ENCODE measurements at regions not wholly inside any gene's neighbourhood (a gene's known extent, or its start where the extent isn't known, plus 50 kb on each side); places are given as distances from the start of the nearest gene placed in this dataset.
"Not testable (repeated sequence)": the region's sequence is repeated elsewhere in the genome, so short reads cannot be mapped to it uniquely, and the experiment has no call there.

DNA sequence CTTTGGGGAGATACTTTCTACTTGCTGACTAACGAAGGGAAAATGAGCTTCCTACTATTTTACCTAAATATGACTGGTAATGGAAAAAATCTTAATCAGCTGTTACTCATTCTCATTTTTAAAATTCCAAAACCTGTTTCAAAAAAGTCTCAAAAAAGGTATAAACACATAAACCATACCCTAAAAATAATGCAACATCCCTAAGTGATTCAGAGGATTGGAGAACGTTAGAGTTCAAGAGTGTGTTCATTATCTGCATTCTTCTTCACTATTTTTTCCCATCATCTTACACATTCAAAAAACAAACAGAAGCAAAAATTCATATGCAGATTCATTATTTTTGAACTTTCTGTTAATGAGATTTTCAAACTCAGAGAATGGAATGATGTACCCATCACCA lies 150.4 kb upstream of the GNAI1 start:
- no peak for DNase-seq (ENCODE audit: low read depth)
- in situ Hi-C loops (cut with HindIII; ENCODE audit: low sequenced_read_pairs) = no loop called here
- TF ChIP-seq, protein P1, sequence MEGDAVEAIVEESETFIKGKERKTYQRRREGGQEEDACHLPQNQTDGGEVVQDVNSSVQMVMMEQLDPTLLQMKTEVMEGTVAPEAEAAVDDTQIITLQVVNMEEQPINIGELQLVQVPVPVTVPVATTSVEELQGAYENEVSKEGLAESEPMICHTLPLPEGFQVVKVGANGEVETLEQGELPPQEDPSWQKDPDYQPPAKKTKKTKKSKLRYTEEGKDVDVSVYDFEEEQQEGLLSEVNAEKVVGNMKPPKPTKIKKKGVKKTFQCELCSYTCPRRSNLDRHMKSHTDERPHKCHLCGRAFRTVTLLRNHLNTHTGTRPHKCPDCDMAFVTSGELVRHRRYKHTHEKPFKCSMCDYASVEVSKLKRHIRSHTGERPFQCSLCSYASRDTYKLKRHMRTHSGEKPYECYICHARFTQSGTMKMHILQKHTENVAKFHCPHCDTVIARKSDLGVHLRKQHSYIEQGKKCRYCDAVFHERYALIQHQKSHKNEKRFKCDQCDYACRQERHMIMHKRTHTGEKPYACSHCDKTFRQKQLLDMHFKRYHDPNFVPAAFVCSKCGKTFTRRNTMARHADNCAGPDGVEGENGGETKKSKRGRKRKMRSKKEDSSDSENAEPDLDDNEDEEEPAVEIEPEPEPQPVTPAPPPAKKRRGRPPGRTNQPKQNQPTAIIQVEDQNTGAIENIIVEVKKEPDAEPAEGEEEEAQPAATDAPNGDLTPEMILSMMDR (IDR thresholded peaks at IDR 0.05; ENCODE audit: low read depth, low read length, missing control alignments) = no peak
- no peak overlapping the region for H3K4me3 ChIP-seq (ENCODE audit: low read depth, low read length)

DNA sequence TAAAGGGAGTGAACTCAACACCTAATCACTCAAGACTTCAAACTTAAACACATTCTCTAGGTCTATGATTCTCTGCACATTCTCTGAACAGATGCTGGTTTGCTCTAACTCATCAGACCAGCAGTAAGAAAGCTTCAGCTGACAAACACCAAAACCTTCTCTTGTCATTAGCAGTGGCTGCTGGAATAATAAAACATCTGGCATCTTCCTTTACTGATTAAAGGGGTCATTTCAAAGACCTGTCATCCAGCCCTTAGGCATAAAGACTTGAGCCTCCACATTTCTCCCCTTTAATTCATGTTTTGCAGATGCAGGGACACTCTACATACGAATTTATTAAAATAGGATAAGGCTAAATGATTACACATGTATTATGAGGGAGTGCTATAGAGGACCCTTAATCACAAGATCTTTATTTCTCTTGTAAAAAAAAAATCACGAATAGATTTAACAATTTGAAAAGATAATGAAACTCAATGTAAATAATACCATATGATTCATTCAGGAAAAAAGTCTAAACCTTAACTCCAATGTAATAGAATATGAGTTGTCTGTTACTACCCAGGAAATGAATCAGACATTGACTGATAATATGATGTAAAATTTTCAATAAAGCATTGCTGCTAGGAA lies 152.4 kb upstream of the GNAI1 start:
- in situ Hi-C loops (cut with HindIII; ENCODE audit: low sequenced_read_pairs) = no loop called here
- H3K4me3 ChIP-seq (ENCODE audit: low read depth, low read length) = no peak overlapping the region
- DNase-seq (ENCODE audit: low read depth) = no peak
- TF ChIP-seq, protein P1 (IDR thresholded peaks at IDR 0.05; ENCODE audit: low read depth, low read length, missing control alignments) = no peak

DNA sequence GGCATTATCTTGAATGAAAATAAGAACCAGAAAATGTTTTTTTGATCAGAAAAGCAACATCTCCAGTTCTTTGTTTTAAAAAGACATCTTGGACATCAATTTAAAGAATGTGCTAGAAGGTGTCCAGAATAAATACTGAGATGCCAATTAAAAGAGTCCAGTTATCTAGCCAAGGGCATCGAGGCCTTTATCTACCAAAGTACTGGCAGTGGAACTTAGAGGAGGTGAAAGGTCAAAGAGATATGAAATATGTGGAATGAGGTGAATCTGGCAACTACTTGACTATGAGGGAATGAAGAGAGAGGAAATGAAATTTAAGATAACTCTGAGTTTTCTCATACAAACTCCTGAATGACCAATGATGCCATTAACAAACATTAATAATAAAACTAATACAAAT lies 154.3 kb upstream of the GNAI1 start:
- TF ChIP-seq, protein P1 (IDR thresholded peaks at IDR 0.05; ENCODE audit: low read depth, low read length, missing control alignments) = no peak
- DNase-seq (ENCODE audit: low read depth) = no peak
- in situ Hi-C loops (cut with HindIII; ENCODE audit: low sequenced_read_pairs) = no loop called here
- H3K4me3 ChIP-seq (ENCODE audit: low read depth, low read length) = no peak overlapping the region

DNA sequence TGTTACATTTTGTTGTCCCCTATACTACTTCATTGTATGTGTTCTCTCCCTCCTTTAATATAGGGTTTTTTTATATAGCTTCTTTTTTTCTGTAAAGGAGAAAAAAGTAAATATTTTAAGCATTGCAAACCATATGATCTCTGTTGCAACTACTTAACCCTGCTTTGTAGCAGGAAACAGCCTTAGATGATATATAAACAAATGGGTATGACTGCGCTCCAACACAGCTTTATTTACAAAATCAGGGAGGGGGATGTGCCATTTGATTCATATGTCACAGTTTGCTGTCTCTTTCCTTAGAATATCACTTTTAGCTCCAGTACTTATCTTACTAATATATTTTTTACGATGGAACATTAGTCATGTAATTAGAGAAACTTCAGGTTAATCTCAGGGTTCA lies 155.2 kb upstream of the GNAI1 start:
- in situ Hi-C loops (cut with HindIII; ENCODE audit: low sequenced_read_pairs) = no loop called here

DNA sequence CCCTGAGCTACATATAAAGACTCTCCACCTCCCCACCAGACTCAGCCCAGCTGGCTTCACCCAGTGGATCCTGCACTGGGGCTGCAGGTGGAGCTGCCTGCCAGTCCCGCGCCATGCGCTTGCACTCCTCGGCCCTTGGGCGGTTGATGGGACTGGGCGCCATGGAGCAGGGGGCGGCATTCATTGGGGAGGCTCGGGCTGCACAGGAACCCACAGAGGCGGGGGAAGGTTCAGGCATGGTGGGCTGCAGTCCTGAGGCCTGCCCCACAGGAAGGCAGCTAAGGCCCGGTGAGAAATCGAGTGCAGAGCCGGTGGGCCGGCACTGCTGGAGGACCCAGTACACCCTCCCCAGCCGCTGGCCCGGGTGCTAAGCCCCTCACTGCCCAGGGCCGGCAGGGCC lies 157.2 kb upstream of the GNAI1 start:
- no peak overlapping the region for H3K4me3 ChIP-seq (ENCODE audit: low read depth, low read length)
- in situ Hi-C loops (cut with HindIII; ENCODE audit: low sequenced_read_pairs) = no loop called here
- TF ChIP-seq, protein P1 (IDR thresholded peaks at IDR 0.05; ENCODE audit: low read depth, low read length, missing control alignments) = no peak
- DNase-seq (ENCODE audit: low read depth) = no peak

More for the DNA sequence above, 155.2 kb upstream of the GNAI1 start:
- no peak for DNase-seq (ENCODE audit: low read depth)
- TF ChIP-seq, protein P1 (IDR thresholded peaks at IDR 0.05; ENCODE audit: low read depth, low read length, missing control alignments) = no peak
- H3K4me3 ChIP-seq (ENCODE audit: low read depth, low read length) = no peak overlapping the region

DNA sequence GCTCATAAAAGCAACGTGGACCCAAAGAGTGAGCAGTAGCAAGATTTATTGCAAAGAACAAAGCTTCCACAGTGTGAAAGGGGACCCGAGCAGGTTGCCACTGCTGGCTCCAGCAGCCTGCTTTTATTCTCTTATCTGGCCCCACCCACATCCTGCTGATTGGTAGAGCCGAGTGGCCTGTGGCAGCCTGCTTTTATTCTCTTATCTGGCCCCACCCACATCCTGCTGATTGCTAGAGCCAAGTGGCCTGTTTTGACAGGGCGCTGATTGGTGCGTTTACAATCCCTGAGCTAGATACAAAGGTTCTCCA lies 158.0 kb upstream of the GNAI1 start:
- in situ Hi-C loops (cut with HindIII; ENCODE audit: low sequenced_read_pairs); DNase-seq (ENCODE audit: low read depth); H3K4me3 ChIP-seq (ENCODE audit: low read depth, low read length): not testable (repeated sequence)

DNA sequence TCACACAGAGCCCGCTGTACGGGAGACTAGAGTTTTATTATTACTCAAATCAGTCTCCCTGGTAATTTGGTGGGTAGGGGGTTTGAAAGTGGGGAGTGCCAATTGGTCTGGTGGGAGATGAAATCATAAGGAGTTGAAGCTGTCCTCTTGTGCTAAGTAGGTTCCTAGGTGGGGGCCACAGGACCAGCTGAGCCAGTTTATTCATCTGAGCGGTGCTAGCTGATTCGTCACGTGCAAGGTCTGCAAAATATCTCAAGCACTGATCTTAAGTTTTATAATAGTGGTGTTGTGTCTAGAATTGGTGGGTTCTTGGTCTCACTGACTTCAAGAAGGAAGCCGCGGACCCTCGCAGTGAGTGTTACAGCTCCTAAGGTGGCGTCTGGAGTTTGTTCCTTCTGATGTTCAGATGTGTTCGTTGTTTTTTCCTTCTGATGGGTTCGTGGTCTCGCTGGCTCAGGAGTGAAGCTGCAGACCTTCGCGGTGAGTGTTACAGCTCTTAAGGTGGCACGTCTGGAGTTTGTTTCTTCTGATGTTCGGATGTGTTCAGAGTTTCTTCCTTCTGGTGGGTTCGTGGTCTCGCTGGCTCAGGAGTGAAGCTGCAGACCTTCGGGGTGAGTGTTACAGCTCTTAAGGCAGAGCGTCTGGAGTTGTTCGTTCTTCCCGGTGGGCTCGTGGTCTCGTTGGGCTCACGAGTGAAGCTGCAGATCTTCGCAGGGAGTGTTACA lies 158.5 kb upstream of the GNAI1 start:
- in situ Hi-C loops (cut with HindIII; ENCODE audit: low sequenced_read_pairs); H3K4me3 ChIP-seq (ENCODE audit: low read depth, low read length); DNase-seq (ENCODE audit: low read depth): not testable (repeated sequence)

All from astrocyte of the cerebellum (primary cell).